Upper lobe of right lung (tissue), 1 donor: ENCODE measurements at regions not wholly inside any gene's neighbourhood (a gene's known extent, or its start where the extent isn't known, plus 50 kb on each side); places are given as distances from the start of the nearest gene placed in this dataset.

Experiments used
- ATAC-seq: fragments of 200-7000 bp; cut with Tn5 transposase; one replicate; pipeline ENCODE4 v1.9.1; 2020; ENCODE audit warnings: mild to moderate bottlenecking, moderate library complexity
- DNase-seq: peaks from one replicate; pipeline ENCODE4 v3.0.0-alpha.2; 2020
- H3K27ac ChIP-seq: fragments of 200-600 bp; one replicate; pipeline ENCODE4 v1.8.0; 2022
- H3K27me3 ChIP-seq: fragments of 200-600 bp; one replicate; pipeline ENCODE4 v1.8.0; 2022; ENCODE audit warnings: mild to moderate bottlenecking
- H3K36me3 ChIP-seq: fragments of 200-600 bp; one replicate; pipeline ENCODE4 v1.8.0; 2022
- H3K4me1 ChIP-seq: fragments of 200-600 bp; one replicate; pipeline ENCODE4 v1.8.0; 2022
- H3K4me3 ChIP-seq: fragments of 200-600 bp; one replicate; pipeline ENCODE4 v1.8.0; 2022; ENCODE audit warnings: mild to moderate bottlenecking
- H3K9me3 ChIP-seq: fragments of 200-600 bp; one replicate; pipeline ENCODE4 v1.8.0; 2022
- intact Hi-C: fragments of 100-400 bp; cut with DNase I; formaldehyde crosslinking; loops from one replicate; pipeline ENCODE4 v1.11.0; 2022
- TF ChIP-seq, protein P1 (sequence below): fragments of 200-600 bp; IDR thresholded peaks from one replicate; pipeline ENCODE4 v1.8.0; 2022; ENCODE audit warnings: antibody characterized with exemption
- donor health status: DM: no; HTN: yes; CAD: no; lungs with severe emphysema.

DNA sequence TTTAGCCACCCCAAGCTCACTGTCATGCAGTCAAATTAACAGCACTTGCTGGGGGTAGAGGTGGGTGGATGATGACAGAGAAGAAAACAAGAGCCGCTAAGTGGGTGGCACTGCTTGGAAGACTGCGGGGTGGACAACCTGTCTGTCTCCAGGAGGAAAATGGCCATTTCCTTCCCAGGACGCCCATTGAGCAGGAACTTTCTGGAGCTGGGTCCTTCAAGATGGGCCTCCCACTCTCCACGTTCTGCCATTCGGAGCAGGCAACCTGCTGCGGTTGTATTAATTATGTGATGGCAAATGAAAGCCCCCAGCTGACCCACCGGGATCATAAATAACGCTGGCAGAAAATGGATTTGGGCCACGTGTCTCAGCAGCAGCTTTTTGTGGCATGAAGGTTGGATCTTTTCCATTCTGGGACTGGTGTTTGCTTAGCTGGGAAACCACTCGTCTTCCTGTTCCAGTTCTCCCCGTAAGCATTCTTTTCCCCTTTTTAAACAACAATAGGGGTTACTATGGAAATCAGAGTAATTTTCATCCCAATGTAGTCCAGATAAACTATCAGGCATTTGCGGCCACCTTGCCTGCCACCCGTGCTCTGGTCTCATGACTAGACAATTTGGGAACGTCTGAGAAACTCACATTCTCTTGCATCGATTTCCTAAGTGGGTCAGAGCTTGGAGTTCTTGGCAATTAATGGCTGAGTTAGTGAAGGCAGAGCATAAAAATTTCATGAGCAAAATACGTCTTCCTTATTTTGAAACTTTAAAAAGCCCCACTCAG, 215.5 kb downstream of the ANKRD60 start:
- Histone ChIP-seq H3K27ac (no peak overlapping the region), H3K27me3 (no peaks in the 10 kb centered on the region), H3K4me1 (no peaks in the 10 kb centered on the region), H3K36me3 (no peaks in the 10 kb centered on the region), H3K4me3 (no peak overlapping the region), H3K9me3 (no peaks in the 10 kb centered on the region)
- ATAC-seq (no peak), DNase-seq (no peak)
- intact Hi-C loops: no loop called here
- TF ChIP-seq, protein P1, sequence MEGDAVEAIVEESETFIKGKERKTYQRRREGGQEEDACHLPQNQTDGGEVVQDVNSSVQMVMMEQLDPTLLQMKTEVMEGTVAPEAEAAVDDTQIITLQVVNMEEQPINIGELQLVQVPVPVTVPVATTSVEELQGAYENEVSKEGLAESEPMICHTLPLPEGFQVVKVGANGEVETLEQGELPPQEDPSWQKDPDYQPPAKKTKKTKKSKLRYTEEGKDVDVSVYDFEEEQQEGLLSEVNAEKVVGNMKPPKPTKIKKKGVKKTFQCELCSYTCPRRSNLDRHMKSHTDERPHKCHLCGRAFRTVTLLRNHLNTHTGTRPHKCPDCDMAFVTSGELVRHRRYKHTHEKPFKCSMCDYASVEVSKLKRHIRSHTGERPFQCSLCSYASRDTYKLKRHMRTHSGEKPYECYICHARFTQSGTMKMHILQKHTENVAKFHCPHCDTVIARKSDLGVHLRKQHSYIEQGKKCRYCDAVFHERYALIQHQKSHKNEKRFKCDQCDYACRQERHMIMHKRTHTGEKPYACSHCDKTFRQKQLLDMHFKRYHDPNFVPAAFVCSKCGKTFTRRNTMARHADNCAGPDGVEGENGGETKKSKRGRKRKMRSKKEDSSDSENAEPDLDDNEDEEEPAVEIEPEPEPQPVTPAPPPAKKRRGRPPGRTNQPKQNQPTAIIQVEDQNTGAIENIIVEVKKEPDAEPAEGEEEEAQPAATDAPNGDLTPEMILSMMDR: no peak

DNA sequence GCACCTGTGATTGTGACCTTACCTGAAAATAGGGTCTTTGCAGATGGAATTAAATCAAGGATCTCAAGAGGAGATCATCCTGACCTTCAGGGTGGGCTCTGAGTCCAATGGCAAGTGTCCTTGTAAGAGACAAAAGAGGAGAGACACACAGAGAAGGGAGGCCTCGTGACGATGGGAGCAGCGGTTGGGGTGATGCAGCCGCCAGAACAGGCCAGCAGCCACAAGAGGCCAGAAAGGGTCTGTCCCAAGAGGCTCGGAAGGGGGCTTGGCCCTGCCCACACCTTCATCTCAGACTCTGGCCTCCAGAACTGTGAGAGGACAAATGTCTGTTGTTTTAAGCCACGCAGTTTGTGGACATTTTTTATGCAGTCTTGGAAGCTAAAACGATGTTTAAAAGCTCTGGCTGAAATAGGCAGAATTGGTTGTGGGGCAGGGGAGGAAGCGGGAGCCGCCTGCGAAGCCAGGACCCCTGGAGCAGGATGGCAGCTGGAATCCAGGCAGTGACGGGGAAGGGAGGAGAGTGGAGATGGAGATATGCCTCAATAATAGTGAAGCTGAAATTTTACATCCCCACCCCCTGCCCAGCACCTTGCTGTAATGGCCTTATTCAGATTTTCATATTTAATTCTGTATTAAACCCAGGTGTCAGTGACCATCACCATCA, 216.4 kb downstream of the ANKRD60 start:
- H3K4me1 ChIP-seq: no peaks in the 10 kb centered on the region
- H3K9me3 ChIP-seq: no peaks in the 10 kb centered on the region
- TF ChIP-seq, protein P1: no peak
- H3K27ac ChIP-seq: no peak overlapping the region
- ATAC-seq (no peak), DNase-seq (no peak)
- intact Hi-C loops: no loop called here
- H3K4me3 ChIP-seq: no peak overlapping the region
- H3K27me3 ChIP-seq: no peaks in the 10 kb centered on the region
- H3K36me3 ChIP-seq: no peaks in the 10 kb centered on the region

DNA sequence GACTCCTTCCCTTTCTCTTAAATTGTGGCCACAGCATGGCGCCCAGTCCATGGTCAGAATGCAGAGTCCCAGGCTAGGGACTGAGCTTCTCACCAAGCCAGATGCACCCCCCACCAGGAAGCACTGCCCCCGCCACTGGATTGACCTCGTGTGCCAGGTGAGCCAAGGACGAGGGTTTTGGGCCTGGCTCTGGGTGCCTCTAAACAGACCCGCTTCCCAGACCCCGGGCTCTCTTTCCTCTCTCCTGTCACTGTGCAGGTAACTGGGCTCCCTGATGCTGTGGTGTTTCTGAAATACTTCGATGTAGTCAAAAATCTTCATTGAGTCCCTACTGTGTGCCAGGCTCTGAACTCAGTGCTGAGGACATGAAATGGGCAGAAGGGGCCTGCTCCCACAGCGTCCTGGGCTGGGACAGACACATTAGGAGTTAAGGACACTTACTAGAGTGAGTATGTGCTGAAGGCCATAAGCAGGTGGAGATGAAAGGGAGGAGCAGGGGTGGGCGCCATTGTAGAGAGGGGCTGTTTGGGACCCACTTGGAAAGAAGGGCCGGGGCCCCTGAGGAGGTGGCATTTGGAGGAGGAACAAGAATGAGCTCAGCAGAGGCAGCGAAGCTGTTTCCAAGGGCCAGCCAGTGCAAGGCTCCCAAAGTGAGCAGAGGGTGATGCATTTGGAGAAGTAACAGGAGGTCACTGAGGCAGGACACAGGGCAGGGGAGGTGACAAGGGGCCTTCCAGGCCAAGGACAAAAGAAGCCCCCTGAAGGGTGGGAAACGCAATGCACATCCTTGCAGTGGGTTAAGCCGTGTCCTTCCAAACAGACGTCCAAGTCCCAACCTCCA, 217.1 kb downstream of the ANKRD60 start:
- intact Hi-C loops: no loop called here
- no peaks in the 10 kb centered on the region for H3K4me1 ChIP-seq
- DNase-seq: no peak
- ATAC-seq: no peak
- H3K4me3 ChIP-seq: no peak overlapping the region
- TF ChIP-seq, protein P1: no peak
- H3K27me3 ChIP-seq: no peaks in the 10 kb centered on the region
- H3K36me3 ChIP-seq: no peaks in the 10 kb centered on the region
- H3K27ac ChIP-seq: no peak overlapping the region
- no peaks in the 10 kb centered on the region for H3K9me3 ChIP-seq

DNA sequence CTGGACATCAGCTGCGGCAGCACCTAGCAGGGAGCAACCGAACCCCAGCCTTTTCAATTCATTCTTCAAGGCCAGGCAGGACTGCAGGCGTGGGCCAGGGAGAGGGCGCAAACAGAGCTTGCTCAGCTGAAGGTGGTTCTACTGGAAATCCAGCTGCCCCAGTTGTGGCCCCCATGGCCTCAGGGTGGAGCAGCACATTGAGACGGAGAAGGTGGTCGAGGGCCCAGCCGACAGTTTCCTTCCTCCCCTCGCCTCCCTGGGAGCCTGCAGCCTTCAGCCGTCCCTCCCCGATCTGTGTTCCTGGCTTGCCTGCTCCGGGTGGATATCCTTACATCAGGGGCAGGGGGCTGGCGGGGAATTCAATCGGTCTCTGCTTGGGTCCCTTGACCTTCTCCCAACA, 217.8 kb downstream of the ANKRD60 start:
- no peaks in the 10 kb centered on the region for H3K27me3 ChIP-seq
- H3K4me1 ChIP-seq: no peaks in the 10 kb centered on the region
- ATAC-seq: no peak
- H3K27ac ChIP-seq: no peak overlapping the region
- intact Hi-C loops: no loop called here
- H3K36me3 ChIP-seq: no peaks in the 10 kb centered on the region
- TF ChIP-seq, protein P1: no peak
- no peak for DNase-seq
- no peaks in the 10 kb centered on the region for H3K9me3 ChIP-seq
- H3K4me3 ChIP-seq: no peak overlapping the region

DNA sequence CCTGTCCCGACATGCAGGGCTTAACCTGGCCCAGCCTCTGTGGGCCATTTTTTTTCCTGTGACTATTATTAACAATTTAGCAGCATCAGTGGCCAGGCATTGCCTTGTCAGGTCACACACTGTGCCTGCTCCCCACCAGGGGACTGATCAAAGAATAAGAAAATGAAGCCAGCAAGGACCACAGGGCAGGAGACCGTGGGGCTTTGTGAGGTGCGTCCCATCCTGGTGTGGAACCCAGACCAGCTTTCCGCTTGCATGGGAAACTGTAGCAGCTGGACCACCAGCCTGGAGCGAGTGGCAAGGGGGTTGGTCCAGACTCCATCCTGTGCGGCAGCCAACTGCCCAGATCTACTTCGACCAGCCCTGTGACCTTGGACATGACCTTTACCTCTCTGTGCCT, 218.3 kb downstream of the ANKRD60 start:
- no peaks in the 10 kb centered on the region for H3K9me3 ChIP-seq
- ATAC-seq (no peak), DNase-seq (no peak)
- TF ChIP-seq, protein P1: no peak
- intact Hi-C loops: no loop called here
- no peak overlapping the region for H3K4me3 ChIP-seq
- H3K36me3 ChIP-seq: no peaks in the 10 kb centered on the region
- no peak overlapping the region for H3K27ac ChIP-seq
- H3K27me3 ChIP-seq: no peaks in the 10 kb centered on the region
- H3K4me1 ChIP-seq: no peaks in the 10 kb centered on the region
